Effector CD8-positive, alpha-beta T cell (primary cell): ENCODE measurements at regions not wholly inside any gene's neighbourhood (a gene's known extent, or its start where the extent isn't known, plus 50 kb on each side); places are given as distances from the start of the nearest gene placed in this dataset.

Experiments used
- DNase-seq: peaks from one replicate; lab custom pipeline; 2025; lab: John Stamatoyannopoulos, UW

- DNase-seq, result no peak
Measured at GRCh38 chr13:107573184-107573583, 642.2 kb downstream of the LIG4 start.

GRCh38 chr13:107572156-107572555 is 643.2 kb downstream of the LIG4 start:
- no peak for DNase-seq

GRCh38 chr13:107568181-107568580 is 647.2 kb downstream of the LIG4 start:
- no peak for DNase-seq

GRCh38 chr13:107563099-107563925 is 652.0 kb downstream of the LIG4 start:
- no peak for DNase-seq

GRCh38 chr13:107562203-107562602 is 653.1 kb downstream of the LIG4 start:
- no peak for DNase-seq

- DNase-seq, result no peak
Measured at GRCh38 chr13:107554460-107554859, 660.9 kb downstream of the LIG4 start.

- no peak for DNase-seq
Measured at GRCh38 chr13:107553838-107554237, 661.5 kb downstream of the LIG4 start.

GRCh38 chr13:107551521-107551920 is 663.8 kb downstream of the LIG4 start:
- DNase-seq, result no peak

GRCh38 chr13:107548338-107548737 is 667.0 kb downstream of the LIG4 start:
- no peak for DNase-seq

GRCh38 chr13:107545946-107546502 is 669.3 kb downstream of the LIG4 start:
- DNase-seq, result no peak

- DNase-seq, result no peak
Measured at GRCh38 chr13:107534548-107534947, 680.8 kb downstream of the LIG4 start.

- no peak for DNase-seq
Measured at GRCh38 chr13:107531816-107532215, 683.5 kb downstream of the LIG4 start.

GRCh38 chr13:107531180-107531579 is 684.2 kb downstream of the LIG4 start:
- DNase-seq, result no peak

GRCh38 chr13:107529035-107529434 is 686.3 kb downstream of the LIG4 start:
- DNase-seq, result no peak

- DNase-seq, result no peak
Measured at GRCh38 chr13:107518780-107519179, 696.6 kb downstream of the LIG4 start.

GRCh38 chr13:107518292-107518691 is 697.0 kb downstream of the LIG4 start:
- DNase-seq, result no peak

GRCh38 chr13:107516517-107516916 is 698.8 kb downstream of the LIG4 start:
- no peak for DNase-seq

GRCh38 chr13:107512551-107512950 is 702.8 kb downstream of the LIG4 start:
- no peak for DNase-seq

GRCh38 chr13:107497661-107498060 is 717.7 kb downstream of the LIG4 start:
- no peak for DNase-seq

GRCh38 chr13:107493266-107493665 is 722.1 kb downstream of the LIG4 start:
- no peak for DNase-seq

- no peak for DNase-seq
Measured at GRCh38 chr13:107482688-107483087, 732.6 kb downstream of the LIG4 start.

GRCh38 chr13:107480130-107480529 is 735.2 kb downstream of the LIG4 start:
- no peak for DNase-seq

- no peak for DNase-seq
Measured at GRCh38 chr13:107477772-107478379, 737.5 kb downstream of the LIG4 start.
